B cell (primary cell): ENCODE measurements at regions not wholly inside any gene's neighbourhood (a gene's known extent, or its start where the extent isn't known, plus 50 kb on each side); places are given as distances from the start of the nearest gene placed in this dataset.
A peak's percentile ranks its signal among the peaks of the same experiment; 100 is the strongest.

Experiments used
- ATAC-seq: fragments of 200-7000 bp; cut with Tn5 transposase; one replicate; pipeline ENCODE4 v1.10.0; 2021; ENCODE audit warnings: low read depth, mild to moderate bottlenecking, moderate number of reproducible peaks, moderate library complexity
- CTCF ChIA-PET: fragments of 350-600 bp; sonication (Branson Sonifier 250); formaldehyde crosslinking; loops from one replicate; lab custom pipeline; 2021; ENCODE audit warnings: antibody characterized with exemption, inconsistent platforms; lab: Charles Lee
- POLR2A ChIA-PET: fragments of 350-600 bp; sonication (Branson Sonifier 250); formaldehyde crosslinking; loops from one replicate; lab custom pipeline; 2021; ENCODE audit warnings: antibody characterized with exemption; lab: Charles Lee
- DNase-seq: peaks from one replicate; pipeline ENCODE4 v3.0.0; 2013
- H2AFZ ChIP-seq: 2 replicates; pipeline ENCODE4 v1.6.1; 2012; ENCODE audit warnings: mild to moderate bottlenecking, low read depth, low read length; ENCODE audit not compliant: insufficient read depth, poor library complexity, severe bottlenecking
- H3K27ac ChIP-seq, 2 donors: 1 replicate in 1 of 2; 2 replicates in 1 of 2; pipeline ENCODE4 v1.5.1; 2012 to 2013; ENCODE audit warnings: low read length in 2 of 2, mild to moderate bottlenecking in 2 of 2, moderate library complexity in 1 of 2
- H3K27me3 ChIP-seq, 4 experiments: fragments of 200-600 bp in 1 of 4; sonication (generic) in 1 of 4; replicated peaks in 1 of 4; 1 replicate in 2 of 4; 2 replicates in 2 of 4; pipeline versions ENCODE4 v1.6.1 to v1.7.0; 2013 to 2016; ENCODE audit warnings: low read length in 3 of 4, mild to moderate bottlenecking in 2 of 4, mixed read lengths in 1 of 4, moderate library complexity in 1 of 4; ENCODE audit not compliant: insufficient read depth in 4 of 4, control insufficient read depth in 3 of 4; ENCODE audit errors: control extremely low read depth in 1 of 4
- H3K36me3 ChIP-seq, 2 experiments: replicated peaks in 1 of 2; 1 replicate in 1 of 2; 2 replicates in 1 of 2; pipeline versions ENCODE4 v1.6.1 to v1.7.1; 2013; ENCODE audit warnings: low read length in 1 of 2; ENCODE audit not compliant: insufficient read depth in 2 of 2, control insufficient read depth in 1 of 2; ENCODE audit errors: control extremely low read depth in 1 of 2, extremely low read depth in 1 of 2
- H3K4me1 ChIP-seq, 2 donors: fragments of 200-600 bp in 1 of 2; sonication (generic) in 1 of 2; 1 replicate in 1 of 2; 2 replicates in 1 of 2; pipeline versions ENCODE4 v1.5.1 to v1.6.1; 2013 to 2017; ENCODE audit warnings: low read length in 2 of 2; ENCODE audit not compliant: control insufficient read depth in 2 of 2, insufficient read depth in 2 of 2
- H3K4me2 ChIP-seq: replicated peaks from 2 replicates; pipeline ENCODE3; 2012; ENCODE audit warnings: mild to moderate bottlenecking, low read depth, low read length; ENCODE audit not compliant: poor library complexity, severe bottlenecking
- H3K4me3 ChIP-seq, 5 experiments: fragments of 200-600 bp in 1 of 5; sonication (generic) in 1 of 5; 1 replicate in 3 of 5; 2 replicates in 2 of 5; pipeline versions ENCODE4 v1.5.1 to v1.7.0; 2011 to 2016; ENCODE audit warnings: low read length in 4 of 5, mild to moderate bottlenecking in 4 of 5, low read depth in 2 of 5, control low read depth in 1 of 5, moderate library complexity in 1 of 5; ENCODE audit not compliant: insufficient read depth in 1 of 5; ENCODE audit errors: control extremely low read depth in 1 of 5, extremely low read depth in 1 of 5
- H3K79me2 ChIP-seq: fragments of 200-600 bp; sonication (generic); one replicate; pipeline ENCODE4 v1.6.0; 2016; ENCODE audit warnings: low read length; ENCODE audit not compliant: control insufficient read depth, insufficient read depth
- H3K9ac ChIP-seq: fragments of 200-600 bp; sonication (generic); 2 replicates; pipeline ENCODE4 v1.6.1; 2017; ENCODE audit warnings: mild to moderate bottlenecking, low read length, moderate library complexity
- H3K9me3 ChIP-seq, 3 donors: one replicate each; pipeline versions ENCODE4 v1.6.1 to v1.7.1; 2013; ENCODE audit warnings: low read length in 2 of 3; ENCODE audit not compliant: control insufficient read depth in 2 of 3, insufficient read depth in 1 of 3; ENCODE audit errors: control extremely low read depth in 1 of 3
- H4K20me1 ChIP-seq: 2 replicates; pipeline ENCODE4 v1.6.0; 2012; ENCODE audit warnings: mild to moderate bottlenecking, low read length; ENCODE audit not compliant: insufficient read depth, control insufficient read depth, poor library complexity, severe bottlenecking
- H3K27ac Mint-ChIP-seq: one replicate; pipeline ENCODE4 v1.8.0; 2021; ENCODE audit warnings: mixed read lengths
- H3K27me3 Mint-ChIP-seq: one replicate; pipeline ENCODE4 v1.8.0; 2021; ENCODE audit warnings: mixed read lengths
- H3K4me1 Mint-ChIP-seq: one replicate; pipeline ENCODE4 v1.8.0; 2021; ENCODE audit warnings: mixed read lengths
- H3K4me3 Mint-ChIP-seq: one replicate; pipeline ENCODE4 v1.8.0; 2021; ENCODE audit warnings: mixed read lengths
- H3K9me3 Mint-ChIP-seq: one replicate; pipeline ENCODE4 v1.8.0; 2022; ENCODE audit warnings: mixed read lengths; ENCODE audit not compliant: insufficient read depth
- CTCF ChIP-seq: fragments of 200-600 bp; IDR thresholded peaks from one replicate; pipeline ENCODE4 v1.8.0; 2022; ENCODE audit warnings: antibody characterized with exemption, mild to moderate bottlenecking
- EZH2 ChIP-seq: IDR thresholded peaks from 2 replicates; pipeline ENCODE4 v1.6.1; 2012; ENCODE audit warnings: borderline replicate concordance, low read depth, mild to moderate bottlenecking, moderate library complexity, low read length; ENCODE audit not compliant: insufficient read depth, poor library complexity, severe bottlenecking
- WGBS: methylation state at CpG from one replicate; pipeline ENCODE4 v1.1.5; 2013; ENCODE audit warnings: missing lambda C conversion rate; ENCODE audit not compliant: insufficient coverage; 5-methylcytosine and 5-hydroxymethylcytosine counted together
- intact Hi-C: fragments of 100-400 bp; cut with micrococcal nuclease; formaldehyde crosslinking; loops from one replicate; pipeline ENCODE4 v1.10.0; 2022

- peak overlapping the region; percentile 46 for H3K4me3 Mint-ChIP-seq
- peaks cover 2 to 59% (median 25%) of the 10 kb centered on the region in 3 donors for H3K9me3 ChIP-seq
- H3K27me3 ChIP-seq: no peaks in the 10 kb centered on the region
- H3K4me3 ChIP-seq: no peak overlapping the region
- no peak for TF ChIP-seq EZH2
- TF ChIP-seq CTCF: no peak
- H3K9ac ChIP-seq: peak overlapping the region; percentile 3
- intact Hi-C loops: loop anchor here (5.0 kb wide), 1 partner anchor 43 kb away; no protein-coding TSS in a partner anchor
- H3K27me3 Mint-ChIP-seq: no peaks in the 10 kb centered on the region
- H2AFZ ChIP-seq: peak overlapping the region; percentile 30
- H3K9me3 Mint-ChIP-seq: peaks cover 23% of the 10 kb centered on the region
- H4K20me1 ChIP-seq: no peaks in the 10 kb centered on the region
- H3K79me2 ChIP-seq: no peaks in the 10 kb centered on the region
- H3K4me1 Mint-ChIP-seq: peaks cover 51% of the 10 kb centered on the region
- DNase-seq (peak; percentile 54), ATAC-seq (peak; percentile 63)
- peak overlapping the region; percentile 78 for H3K27ac Mint-ChIP-seq
- peak overlapping the region; percentile 33 for H3K4me2 ChIP-seq
- H3K36me3 ChIP-seq: no peaks in the 10 kb centered on the region
- ChIA-PET POLR2A (interaction anchor here (0.5 to 3.6 kb wide), 8 partner anchors 10 to 497 kb away, joined by 3 to 12 read pairs (median 4); partner anchors contain the start of gene ATF7IP), CTCF (interaction anchor here (1.3 to 3.0 kb wide), 9 partner anchors 8 to 104 kb away, joined by 3 to 18 read pairs (median 8); partner anchors contain the start of gene ATF7IP)
- H3K4me1 ChIP-seq: peaks cover 47 to 56% of the 10 kb centered on the region in 2 donors
- 100% methylated on average over 1 of the region's 6 CpGs for WGBS
- peak overlapping the region; percentile 55 to 65 for H3K27ac ChIP-seq
Measured at GRCh38 chr12:14273913-14274311, 91.6 kb upstream of the ATF7IP start.

DNA sequence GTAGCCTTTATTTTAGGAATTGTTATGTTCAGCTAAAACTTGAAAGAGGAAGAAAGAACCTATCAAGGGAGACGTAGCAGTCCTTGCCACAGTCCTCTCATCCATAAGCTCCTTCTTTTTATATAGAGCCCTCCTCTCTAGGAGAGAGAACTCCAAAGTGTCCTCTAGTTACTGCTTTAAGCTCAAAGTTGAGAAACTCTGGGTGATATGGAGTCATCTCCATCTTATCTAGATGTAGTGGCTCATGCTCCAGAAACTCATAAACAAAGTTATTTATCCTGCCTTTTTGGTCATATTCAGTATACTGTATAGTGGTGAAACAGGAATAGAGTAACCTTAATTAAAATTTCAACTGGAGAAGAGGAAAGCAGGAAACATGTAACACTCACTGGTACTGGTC is 90.4 kb upstream of the ATF7IP start:
- Histone ChIP-seq H3K27ac (peak overlapping the region in 1 of 2 donors; percentile 5), H4K20me1 (no peaks in the 10 kb centered on the region), H3K4me3 (peak overlapping the region in 1 of 5 experiments; percentile 15), H3K27me3 (no peaks in the 10 kb centered on the region), H3K4me2 (no peak overlapping the region), H3K79me2 (no peaks in the 10 kb centered on the region), H3K9me3 (peaks cover 2 to 63% (median 29%) of the 10 kb centered on the region in 3 donors), H3K9ac (no peak overlapping the region), H2AFZ (no peak overlapping the region), H3K4me1 (peaks cover 48 to 68% of the 10 kb centered on the region in 2 donors), H3K36me3 (no peaks in the 10 kb centered on the region)
- Mint-ChIP-seq H3K4me3 (no peak overlapping the region), H3K4me1 (peaks cover 53% of the 10 kb centered on the region), H3K9me3 (peaks cover 25% of the 10 kb centered on the region), H3K27ac (peak overlapping the region; percentile 63), H3K27me3 (no peaks in the 10 kb centered on the region)
- WGBS: no CpG with 5 or more reads among the region's 1 CpG
- intact Hi-C loops: no loop called here
- ChIA-PET POLR2A (interaction anchor here (1.0 to 3.6 kb wide), 2 partner anchors 13 to 90 kb away, joined by 3 to 12 read pairs; partner anchors contain the start of gene ATF7IP), CTCF (interaction anchor here (1.0 to 3.0 kb wide), 4 partner anchors 12 to 90 kb away, joined by 3 to 11 read pairs (median 6); partner anchors contain the start of gene ATF7IP)
- TF ChIP-seq CTCF: no peak
- TF ChIP-seq EZH2: no peak
- DNase-seq: no peak
- ATAC-seq: no peak
